ENCODE measurements at regions not wholly inside any gene's neighbourhood (a gene's known extent, or its start where the extent isn't known, plus 50 kb on each side); places are given as distances from the start of the nearest gene placed in this dataset.

GRCh38 chr3:80855482-80855881 is 906.0 kb downstream of the GBE1 start:
- TF ChIP-seq, protein P1, sequence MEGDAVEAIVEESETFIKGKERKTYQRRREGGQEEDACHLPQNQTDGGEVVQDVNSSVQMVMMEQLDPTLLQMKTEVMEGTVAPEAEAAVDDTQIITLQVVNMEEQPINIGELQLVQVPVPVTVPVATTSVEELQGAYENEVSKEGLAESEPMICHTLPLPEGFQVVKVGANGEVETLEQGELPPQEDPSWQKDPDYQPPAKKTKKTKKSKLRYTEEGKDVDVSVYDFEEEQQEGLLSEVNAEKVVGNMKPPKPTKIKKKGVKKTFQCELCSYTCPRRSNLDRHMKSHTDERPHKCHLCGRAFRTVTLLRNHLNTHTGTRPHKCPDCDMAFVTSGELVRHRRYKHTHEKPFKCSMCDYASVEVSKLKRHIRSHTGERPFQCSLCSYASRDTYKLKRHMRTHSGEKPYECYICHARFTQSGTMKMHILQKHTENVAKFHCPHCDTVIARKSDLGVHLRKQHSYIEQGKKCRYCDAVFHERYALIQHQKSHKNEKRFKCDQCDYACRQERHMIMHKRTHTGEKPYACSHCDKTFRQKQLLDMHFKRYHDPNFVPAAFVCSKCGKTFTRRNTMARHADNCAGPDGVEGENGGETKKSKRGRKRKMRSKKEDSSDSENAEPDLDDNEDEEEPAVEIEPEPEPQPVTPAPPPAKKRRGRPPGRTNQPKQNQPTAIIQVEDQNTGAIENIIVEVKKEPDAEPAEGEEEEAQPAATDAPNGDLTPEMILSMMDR (conservative IDR thresholded peaks at IDR 0.05), result no peak
- Mint-ChIP-seq H3K27me3 (no peaks in the 10 kb centered on the region), H3K9me3 (no peaks in the 10 kb centered on the region), H3K4me3 (no peak overlapping the region), H3K27ac (no peak overlapping the region), H3K36me3 (no peaks in the 10 kb centered on the region), H3K4me1 (ENCODE audit: unreplicated experiment) (no peaks in the 10 kb centered on the region)
- DNase-seq (ENCODE audit: extremely low spot score, unreplicated experiment), result no peak

DNA sequence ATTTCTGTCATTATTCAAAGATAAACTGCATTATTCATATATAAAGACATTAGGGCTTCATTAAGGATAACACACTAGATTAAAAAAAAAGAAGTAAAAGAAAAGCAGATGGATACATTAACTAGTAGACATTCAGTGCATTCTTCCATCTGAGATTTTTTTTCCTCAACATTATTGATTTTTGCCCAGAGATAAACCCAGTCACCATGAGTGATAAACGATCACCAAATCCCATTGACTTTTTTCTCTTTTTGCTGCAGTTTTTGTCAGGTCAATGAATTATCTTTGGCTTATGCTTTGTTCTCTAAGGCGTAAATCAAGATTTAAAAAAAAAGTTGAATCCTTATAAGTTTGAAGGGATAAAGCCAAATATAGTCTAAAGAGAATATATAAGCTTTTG is 925.0 kb downstream of the GBE1 start:
- Mint-ChIP-seq H3K27me3 (no peaks in the 10 kb centered on the region), H3K4me1 (ENCODE audit: unreplicated experiment) (no peaks in the 10 kb centered on the region), H3K27ac (no peak overlapping the region), H3K9me3 (peaks cover 7% of the 10 kb centered on the region), H3K36me3 (no peaks in the 10 kb centered on the region), H3K4me3 (no peak overlapping the region)
- no peak for DNase-seq (ENCODE audit: extremely low spot score, unreplicated experiment)
- TF ChIP-seq, protein P1 (conservative IDR thresholded peaks at IDR 0.05), result no peak

GRCh38 chr3:80807577-80807976 is 953.9 kb downstream of the GBE1 start:
- no peak overlapping the region for H3K27ac Mint-ChIP-seq
- no peaks in the 10 kb centered on the region for H3K9me3 Mint-ChIP-seq
- no peaks in the 10 kb centered on the region for H3K36me3 Mint-ChIP-seq
- no peak overlapping the region for H3K4me3 Mint-ChIP-seq
- no peaks in the 10 kb centered on the region for H3K4me1 Mint-ChIP-seq (ENCODE audit: unreplicated experiment)
- H3K27me3 Mint-ChIP-seq, result no peaks in the 10 kb centered on the region
- TF ChIP-seq, protein P1 (conservative IDR thresholded peaks at IDR 0.05), result no peak
- DNase-seq (ENCODE audit: extremely low spot score, unreplicated experiment), result no peak

- no peaks in the 10 kb centered on the region for H3K9me3 Mint-ChIP-seq
- H3K4me1 Mint-ChIP-seq (ENCODE audit: unreplicated experiment), result no peaks in the 10 kb centered on the region
- TF ChIP-seq, protein P1 (conservative IDR thresholded peaks at IDR 0.05), result no peak
- no peak overlapping the region for H3K4me3 Mint-ChIP-seq
- no peaks in the 10 kb centered on the region for H3K36me3 Mint-ChIP-seq
- H3K27me3 Mint-ChIP-seq, result no peaks in the 10 kb centered on the region
- no peak overlapping the region for H3K27ac Mint-ChIP-seq
- DNase-seq (ENCODE audit: extremely low spot score, unreplicated experiment), result no peak
These were observed 954.8 kb downstream of the GBE1 start for GRCh38 chr3:80806673-80807072.

DNA sequence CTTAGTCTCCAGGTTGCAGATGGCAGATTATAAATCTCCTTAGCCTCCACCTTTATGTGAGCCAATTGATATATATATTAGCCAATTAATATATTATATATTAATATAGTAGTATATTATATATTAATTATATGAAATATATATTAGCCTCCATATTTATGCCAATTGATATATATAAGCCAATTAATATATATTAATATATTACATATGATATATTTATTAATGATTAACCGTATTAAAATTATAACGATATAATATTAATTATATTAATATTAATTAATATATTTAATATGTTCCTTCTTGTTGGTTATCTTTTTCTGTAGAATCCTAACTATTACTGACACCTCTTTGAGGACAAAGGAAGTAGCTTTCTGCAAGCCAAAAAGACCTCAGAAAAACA is 972.5 kb downstream of the GBE1 start:
- Mint-ChIP-seq H3K27me3 (no peaks in the 10 kb centered on the region), H3K36me3 (no peaks in the 10 kb centered on the region)
- TF ChIP-seq, protein P1 (conservative IDR thresholded peaks at IDR 0.05), result no peak

GRCh38 chr3:80785875-80786274 is 975.6 kb downstream of the GBE1 start:
- Mint-ChIP-seq H3K4me1 (ENCODE audit: unreplicated experiment) (no peaks in the 10 kb centered on the region), H3K4me3 (no peak overlapping the region), H3K27me3 (no peaks in the 10 kb centered on the region), H3K36me3 (no peaks in the 10 kb centered on the region), H3K9me3 (peaks cover 4% of the 10 kb centered on the region), H3K27ac (no peak overlapping the region)
- TF ChIP-seq, protein P1 (conservative IDR thresholded peaks at IDR 0.05), result no peak
- DNase-seq (ENCODE audit: extremely low spot score, unreplicated experiment), result no peak

More for the DNA sequence above, 972.5 kb downstream of the GBE1 start:
- no peaks in the 10 kb centered on the region for H3K9me3 Mint-ChIP-seq
- no peak for DNase-seq (ENCODE audit: extremely low spot score, unreplicated experiment)
- no peak overlapping the region for H3K4me3 Mint-ChIP-seq
- H3K27ac Mint-ChIP-seq, result no peak overlapping the region
- no peaks in the 10 kb centered on the region for H3K4me1 Mint-ChIP-seq (ENCODE audit: unreplicated experiment)
